OCI-LY7 (cell line): ENCODE measurements at regions not wholly inside any gene's neighbourhood (a gene's known extent, or its start where the extent isn't known, plus 50 kb on each side); places are given as distances from the start of the nearest gene placed in this dataset.

Source experiments
- EZH2phosphoT487 ChIP-seq: fragments of 200-600 bp; sonication (generic); IDR thresholded peaks from 2 replicates; pipeline ENCODE4 v1.6.1; 2018; ENCODE audit warnings: low read depth, borderline replicate concordance, mild to moderate bottlenecking, mixed run types, antibody characterized with exemption, low read length, moderate library complexity, mixed read lengths
- TF ChIP-seq, protein P1 (sequence below): fragments of 200-600 bp; sonication (generic); conservative IDR thresholded peaks from 2 replicates; pipeline ENCODE4 v1.5.1; 2014; ENCODE audit warnings: mild to moderate bottlenecking, antibody characterized with exemption, low read length, moderate library complexity, mixed read lengths

DNA sequence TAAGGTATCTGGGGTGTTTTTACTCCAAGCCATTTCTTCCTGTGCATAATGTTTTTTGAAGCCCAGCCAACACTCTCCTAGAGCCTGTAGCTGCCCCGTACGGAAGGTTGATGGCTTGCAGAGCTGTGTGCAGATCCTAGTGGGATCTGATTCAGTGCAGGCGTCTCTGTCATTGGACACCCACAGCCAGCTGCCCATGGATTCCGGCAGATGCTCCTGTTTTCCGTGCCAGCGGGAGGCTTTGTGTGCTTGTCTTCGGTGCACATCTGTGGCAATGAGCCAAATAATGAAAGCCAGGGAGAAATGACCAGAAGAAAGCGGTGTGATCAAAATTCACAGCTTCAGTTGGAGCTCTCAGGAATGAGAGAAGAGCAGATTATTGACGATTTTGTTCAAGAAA, 426.4 kb downstream of the TYW1 start:
- TF ChIP-seq, protein P1, sequence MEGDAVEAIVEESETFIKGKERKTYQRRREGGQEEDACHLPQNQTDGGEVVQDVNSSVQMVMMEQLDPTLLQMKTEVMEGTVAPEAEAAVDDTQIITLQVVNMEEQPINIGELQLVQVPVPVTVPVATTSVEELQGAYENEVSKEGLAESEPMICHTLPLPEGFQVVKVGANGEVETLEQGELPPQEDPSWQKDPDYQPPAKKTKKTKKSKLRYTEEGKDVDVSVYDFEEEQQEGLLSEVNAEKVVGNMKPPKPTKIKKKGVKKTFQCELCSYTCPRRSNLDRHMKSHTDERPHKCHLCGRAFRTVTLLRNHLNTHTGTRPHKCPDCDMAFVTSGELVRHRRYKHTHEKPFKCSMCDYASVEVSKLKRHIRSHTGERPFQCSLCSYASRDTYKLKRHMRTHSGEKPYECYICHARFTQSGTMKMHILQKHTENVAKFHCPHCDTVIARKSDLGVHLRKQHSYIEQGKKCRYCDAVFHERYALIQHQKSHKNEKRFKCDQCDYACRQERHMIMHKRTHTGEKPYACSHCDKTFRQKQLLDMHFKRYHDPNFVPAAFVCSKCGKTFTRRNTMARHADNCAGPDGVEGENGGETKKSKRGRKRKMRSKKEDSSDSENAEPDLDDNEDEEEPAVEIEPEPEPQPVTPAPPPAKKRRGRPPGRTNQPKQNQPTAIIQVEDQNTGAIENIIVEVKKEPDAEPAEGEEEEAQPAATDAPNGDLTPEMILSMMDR: no peak
- TF ChIP-seq EZH2phosphoT487: no peak
